H9 (cell line): ENCODE measurements at regions not wholly inside any gene's neighbourhood (a gene's known extent, or its start where the extent isn't known, plus 50 kb on each side); places are given as distances from the start of the nearest gene placed in this dataset.
A peak's percentile ranks its signal among the peaks of the same experiment; 100 is the strongest.

Source experiments
- DNase-seq: peaks from one replicate; pipeline ENCODE4 v3.0.0-alpha.2; 2017
- H2AFZ ChIP-seq: one replicate; pipeline ENCODE4 v1.6.1; 2013; ENCODE audit warnings: mild to moderate bottlenecking, low read length, control low read depth, moderate library complexity
- H2AK5ac ChIP-seq: 2 replicates; pipeline ENCODE4 v1.6.1; 2013; ENCODE audit warnings: low read length, control low read depth, mixed read lengths; ENCODE audit not compliant: insufficient read length
- H2BK120ac ChIP-seq: one replicate; pipeline ENCODE4 v1.6.1; 2013; ENCODE audit warnings: low read depth, mild to moderate bottlenecking, low read length, control low read depth, inconsistent platforms; ENCODE audit not compliant: poor library complexity, severe bottlenecking
- H2BK12ac ChIP-seq: 2 replicates; pipeline ENCODE4 v1.6.1; 2013; ENCODE audit warnings: low read length, control low read depth, mixed read lengths, low read depth; ENCODE audit not compliant: insufficient read length
- H2BK15ac ChIP-seq: 2 replicates; pipeline ENCODE4 v1.6.1; 2013; ENCODE audit warnings: low read depth, low read length, control low read depth
- H2BK20ac ChIP-seq: one replicate; pipeline ENCODE4 v1.6.1; 2013; ENCODE audit warnings: low read depth, mild to moderate bottlenecking, low read length, control low read depth, inconsistent platforms; ENCODE audit not compliant: poor library complexity, severe bottlenecking
- H2BK5ac ChIP-seq: 2 replicates; pipeline ENCODE4 v1.6.1; 2013; ENCODE audit warnings: low read length, control low read depth, mixed read lengths; ENCODE audit not compliant: insufficient read length
- H3K14ac ChIP-seq: 2 replicates; pipeline ENCODE4 v1.6.1; 2013; ENCODE audit warnings: low read length, control low read depth; ENCODE audit not compliant: insufficient read depth
- H3K18ac ChIP-seq: 2 replicates; pipeline ENCODE4 v1.6.1; 2013; ENCODE audit warnings: low read depth, mild to moderate bottlenecking, mixed read lengths, low read length, control low read depth; ENCODE audit not compliant: insufficient read length
- H3K23ac ChIP-seq: 2 replicates; pipeline ENCODE4 v1.6.1; 2013; ENCODE audit warnings: low read length, control low read depth, mixed read lengths, low read depth; ENCODE audit not compliant: insufficient read length
- H3K23me2 ChIP-seq: 2 replicates; pipeline ENCODE4 v1.6.1; 2013; ENCODE audit warnings: low read depth, mild to moderate bottlenecking, mixed read lengths, low read length, control low read depth; ENCODE audit not compliant: insufficient read length, poor library complexity, severe bottlenecking
- H3K27ac ChIP-seq: 2 replicates; pipeline ENCODE4 v1.5.1; 2013; ENCODE audit warnings: low read length, control low read depth, mixed read lengths, low read depth; ENCODE audit not compliant: insufficient read length
- H3K27me3 ChIP-seq: 2 replicates; pipeline ENCODE4 v1.6.1; 2013; ENCODE audit warnings: low read length, control low read depth, inconsistent platforms; ENCODE audit not compliant: insufficient read depth
- H3K4ac ChIP-seq: 2 replicates; pipeline ENCODE4 v1.6.1; 2013; ENCODE audit warnings: low read depth, mild to moderate bottlenecking, control low read depth, inconsistent platforms, low read length, moderate library complexity
- H3K4me1 ChIP-seq: 2 replicates; pipeline ENCODE4 v1.6.1; 2013; ENCODE audit warnings: low read length, control low read depth, inconsistent platforms; ENCODE audit not compliant: insufficient read depth
- H3K4me2 ChIP-seq: 2 replicates; pipeline ENCODE4 v1.6.1; 2013; ENCODE audit warnings: low read length, control low read depth, mixed read lengths; ENCODE audit not compliant: insufficient read length, insufficient read depth
- H3K56ac ChIP-seq: 2 replicates; pipeline ENCODE4 v1.6.1; 2013; ENCODE audit warnings: low read depth, mild to moderate bottlenecking, mixed read lengths, low read length, control low read depth; ENCODE audit not compliant: insufficient read length
- H3K79me1 ChIP-seq: 2 replicates; pipeline ENCODE4 v1.6.1; 2013; ENCODE audit warnings: low read depth, mild to moderate bottlenecking, moderate library complexity, low read length, control low read depth, inconsistent platforms; ENCODE audit not compliant: insufficient read depth, poor library complexity, severe bottlenecking
- H3K79me2 ChIP-seq: 2 replicates; pipeline ENCODE4 v1.6.1; 2013; ENCODE audit warnings: low read length, control low read depth, inconsistent platforms; ENCODE audit not compliant: insufficient read depth
- H3K9ac ChIP-seq: 2 replicates; pipeline ENCODE4 v1.6.1; 2013; ENCODE audit warnings: low read length, control low read depth, mixed read lengths; ENCODE audit not compliant: insufficient read length; ENCODE audit errors: extremely low read depth
- H3K9me3 ChIP-seq: one replicate; pipeline ENCODE4 v1.6.1; 2013; ENCODE audit warnings: low read depth, low read length, inconsistent platforms; ENCODE audit not compliant: control insufficient read depth
- H3T11ph ChIP-seq: one replicate; pipeline ENCODE4 v1.6.1; 2013; ENCODE audit warnings: mild to moderate bottlenecking, low read length, control low read depth, inconsistent platforms
- H4K20me1 ChIP-seq: one replicate; pipeline ENCODE4 v1.6.1; 2013; ENCODE audit not compliant: control insufficient read depth, insufficient read length, insufficient read depth
- H4K5ac ChIP-seq: 2 replicates; pipeline ENCODE4 v1.6.1; 2013; ENCODE audit warnings: low read depth, mild to moderate bottlenecking, mixed read lengths, low read length, control low read depth; ENCODE audit not compliant: insufficient read length
- H4K8ac ChIP-seq: replicated peaks from 2 replicates; pipeline ENCODE4 v1.6.1; 2013; ENCODE audit warnings: low read length, control low read depth, mixed read lengths, low read depth; ENCODE audit not compliant: insufficient read length
- H4K91ac ChIP-seq: 2 replicates; pipeline ENCODE4 v1.6.1; 2013; ENCODE audit warnings: low read depth, mild to moderate bottlenecking, moderate library complexity, mixed read lengths, low read length, control low read depth; ENCODE audit not compliant: insufficient read length
- H3K27ac Mint-ChIP-seq, 3 experiments: 2 replicates in 2 of 3; 3 replicates in 1 of 3; pipeline ENCODE4 v1.8.0; 2020 to 2021; ENCODE audit warnings: mixed read lengths in 3 of 3, mild to moderate bottlenecking in 1 of 3, moderate library complexity in 1 of 3
- H3K27me3 Mint-ChIP-seq: 2 replicates; pipeline ENCODE4 v1.8.0; 2021; ENCODE audit warnings: low read depth, mild to moderate bottlenecking, moderate library complexity, mixed read lengths
- H3K36me3 Mint-ChIP-seq, 3 experiments: 2 replicates in 2 of 3; 3 replicates in 1 of 3; pipeline ENCODE4 v1.8.0; 2020 to 2021; ENCODE audit warnings: low read depth in 3 of 3, mixed read lengths in 3 of 3; ENCODE audit not compliant: insufficient read depth in 1 of 3
- H3K4me1 Mint-ChIP-seq, 2 experiments: 2 replicates each; pipeline ENCODE4 v1.8.0; 2020; ENCODE audit warnings: mixed read lengths in 2 of 2
- H3K4me3 Mint-ChIP-seq, 2 experiments: 2 replicates in 1 of 2; 3 replicates in 1 of 2; pipeline ENCODE4 v1.8.0; 2020 to 2021; ENCODE audit warnings: mild to moderate bottlenecking in 2 of 2, mixed read lengths in 2 of 2, moderate library complexity in 1 of 2
- H3K9me3 Mint-ChIP-seq, 2 experiments: 2 replicates in 1 of 2; 3 replicates in 1 of 2; pipeline ENCODE4 v1.8.0; 2020; ENCODE audit warnings: mild to moderate bottlenecking in 2 of 2, mixed read lengths in 2 of 2, moderate library complexity in 1 of 2
- WGBS: extraction: QIAGEN DNeasy Blood & Tissue Kit; methylation state at CpG from one replicate; pipeline ENCODE4 v1.1.7; 2013; ENCODE audit warnings: missing lambda C conversion rate, low lambda C conversion rate, mixed read lengths; ENCODE audit not compliant: insufficient read length; ENCODE audit errors: extremely low coverage; 5-methylcytosine and 5-hydroxymethylcytosine counted together
- TF ChIP-seq, protein P1 (sequence below): fragments of 200-600 bp; sonication (generic); conservative IDR thresholded peaks from 3 replicates; pipeline ENCODE4 v1.8.0; 2021; ENCODE audit warnings: antibody characterized with exemption, mild to moderate bottlenecking

DNA sequence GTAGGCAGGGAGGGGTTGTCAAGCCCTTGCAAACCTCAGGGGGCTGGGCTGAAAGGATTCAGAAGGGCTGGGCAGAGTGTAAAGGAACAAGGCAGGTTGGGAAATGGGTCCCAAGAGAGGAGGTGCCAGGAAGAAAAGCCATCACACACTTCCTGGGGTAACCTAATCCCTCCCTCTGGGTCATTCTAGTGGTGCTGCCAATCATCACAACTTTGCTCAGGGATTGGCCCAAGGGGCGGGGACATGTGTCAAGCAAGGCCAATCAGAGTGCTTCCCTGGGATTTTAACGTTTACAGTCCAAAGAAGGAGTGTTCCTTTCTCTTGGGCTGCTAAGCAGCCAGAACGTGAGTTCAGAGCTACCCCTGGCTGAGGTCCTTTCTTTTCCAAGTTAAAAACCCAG lies 57.1 kb upstream of the NPTX2 start:
- WGBS: no CpG with 5 or more reads among the region's 3 CpGs
- Mint-ChIP-seq H3K36me3 (peaks cover 2 to 21% (median 6%) of the 10 kb centered on the region in 3 experiments; a peak in 6 of 7 replicates), H3K27me3 (peaks cover 16% of the 10 kb centered on the region), H3K4me3 (no peak overlapping the region), H3K4me1 (0 out of 4 replicates have a peak, but pooled peaks cover 0 to 3% of the 10 kb centered on the region in 2 experiments), H3K9me3 (peaks cover 24 to 31% of the 10 kb centered on the region in 2 experiments), H3K27ac (no peak overlapping the region)
- H3K4me2 ChIP-seq: no peak overlapping the region
- H3K4me1 ChIP-seq: no peaks in the 10 kb centered on the region
- TF ChIP-seq, protein P1, sequence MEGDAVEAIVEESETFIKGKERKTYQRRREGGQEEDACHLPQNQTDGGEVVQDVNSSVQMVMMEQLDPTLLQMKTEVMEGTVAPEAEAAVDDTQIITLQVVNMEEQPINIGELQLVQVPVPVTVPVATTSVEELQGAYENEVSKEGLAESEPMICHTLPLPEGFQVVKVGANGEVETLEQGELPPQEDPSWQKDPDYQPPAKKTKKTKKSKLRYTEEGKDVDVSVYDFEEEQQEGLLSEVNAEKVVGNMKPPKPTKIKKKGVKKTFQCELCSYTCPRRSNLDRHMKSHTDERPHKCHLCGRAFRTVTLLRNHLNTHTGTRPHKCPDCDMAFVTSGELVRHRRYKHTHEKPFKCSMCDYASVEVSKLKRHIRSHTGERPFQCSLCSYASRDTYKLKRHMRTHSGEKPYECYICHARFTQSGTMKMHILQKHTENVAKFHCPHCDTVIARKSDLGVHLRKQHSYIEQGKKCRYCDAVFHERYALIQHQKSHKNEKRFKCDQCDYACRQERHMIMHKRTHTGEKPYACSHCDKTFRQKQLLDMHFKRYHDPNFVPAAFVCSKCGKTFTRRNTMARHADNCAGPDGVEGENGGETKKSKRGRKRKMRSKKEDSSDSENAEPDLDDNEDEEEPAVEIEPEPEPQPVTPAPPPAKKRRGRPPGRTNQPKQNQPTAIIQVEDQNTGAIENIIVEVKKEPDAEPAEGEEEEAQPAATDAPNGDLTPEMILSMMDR: no peak
- H4K8ac ChIP-seq: no peak overlapping the region
- H2BK5ac ChIP-seq: no peak overlapping the region
- H3K79me1 ChIP-seq: no peaks in the 10 kb centered on the region
- no peak overlapping the region for H3K9ac ChIP-seq
- H4K20me1 ChIP-seq: no peaks in the 10 kb centered on the region
- H3K14ac ChIP-seq: no peak overlapping the region; the same call in 1 of the 2 replicates
- no peak overlapping the region for H2AFZ ChIP-seq
- no peak overlapping the region for H4K5ac ChIP-seq
- no peak overlapping the region for H2BK120ac ChIP-seq
- H2BK20ac ChIP-seq: no peak overlapping the region
- no peak overlapping the region for H3K56ac ChIP-seq
- no peak overlapping the region for H3K18ac ChIP-seq
- no peaks in the 10 kb centered on the region for H3K23me2 ChIP-seq
- no peak overlapping the region for H2BK15ac ChIP-seq
- peak; percentile 71 for DNase-seq
- H2BK12ac ChIP-seq: no peak overlapping the region
- H3K79me2 ChIP-seq: no peaks in the 10 kb centered on the region
- H3K4ac ChIP-seq: no peak overlapping the region
- H2AK5ac ChIP-seq: no peak overlapping the region
- no peaks in the 10 kb centered on the region for H3K27me3 ChIP-seq
- H3K9me3 ChIP-seq: no peaks in the 10 kb centered on the region
- H3K23ac ChIP-seq: no peak overlapping the region
- H4K91ac ChIP-seq: no peak overlapping the region
- H3T11ph ChIP-seq: no peak overlapping the region
- no peak overlapping the region for H3K27ac ChIP-seq
